Thoracic aorta (tissue), 2 donors: ENCODE measurements at regions not wholly inside any gene's neighbourhood (a gene's known extent, or its start where the extent isn't known, plus 50 kb on each side); places are given as distances from the start of the nearest gene placed in this dataset.

Source experiments
- ATAC-seq: fragments of 150-250 bp; one replicate; pipeline ENCODE4 v1.8.0; 2017; ENCODE audit warnings: low read depth; ENCODE audit not compliant: insufficient number of reproducible peaks, low FRiP score
- DNase-seq: peaks from one replicate; pipeline ENCODE4 v3.0.0-alpha.2; 2020; ENCODE audit warnings: low spot score
- H3K27ac ChIP-seq, 2 donors: fragments of 200-600 bp; sonication (generic); 1 replicate in 1 of 2; 2 replicates in 1 of 2; pipeline ENCODE4 v1.5.1; 2016; ENCODE audit warnings: mild to moderate bottlenecking in 2 of 2, moderate library complexity in 2 of 2
- H3K27me3 ChIP-seq: fragments of 200-600 bp; sonication (generic); replicated peaks from 2 replicates; pipeline ENCODE4 v1.6.0; 2016; ENCODE audit warnings: mild to moderate bottlenecking; ENCODE audit not compliant: insufficient read depth
- H3K36me3 ChIP-seq: fragments of 200-600 bp; sonication (generic); one replicate; pipeline ENCODE4 v1.5.1; 2016
- H3K4me1 ChIP-seq, 2 donors: fragments of 200-600 bp; sonication (generic); 1 replicate in 1 of 2; 2 replicates in 1 of 2; pipeline versions ENCODE4 v1.5.1 to v1.6.0; 2016; ENCODE audit warnings: low read depth in 2 of 2, mild to moderate bottlenecking in 1 of 2; ENCODE audit not compliant: control insufficient read depth in 1 of 2
- H3K4me3 ChIP-seq: fragments of 200-600 bp; sonication (generic); 2 replicates; pipeline ENCODE4 v1.5.1; 2016; ENCODE audit warnings: mild to moderate bottlenecking
- H3K9me3 ChIP-seq: fragments of 200-600 bp; sonication (generic); 2 replicates; pipeline ENCODE4 v1.5.1; 2016
- CTCF ChIP-seq: fragments of 200-600 bp; sonication (generic); IDR thresholded peaks from one replicate; pipeline ENCODE4 v1.5.1; 2019; ENCODE audit warnings: antibody characterized with exemption

- no peak for ATAC-seq
- Histone ChIP-seq H3K4me1 (no peaks in the 10 kb centered on the region), H3K36me3 (no peaks in the 10 kb centered on the region), H3K27ac (no peak overlapping the region), H3K4me3 (no peak overlapping the region), H3K27me3 (no peaks in the 10 kb centered on the region), H3K9me3 (no peaks in the 10 kb centered on the region)
- TF ChIP-seq CTCF = no peak
- no peak for DNase-seq
These were observed 60.8 kb downstream of the GCNT4 start for GRCh38 chr5:74991522-74991921.

DNA sequence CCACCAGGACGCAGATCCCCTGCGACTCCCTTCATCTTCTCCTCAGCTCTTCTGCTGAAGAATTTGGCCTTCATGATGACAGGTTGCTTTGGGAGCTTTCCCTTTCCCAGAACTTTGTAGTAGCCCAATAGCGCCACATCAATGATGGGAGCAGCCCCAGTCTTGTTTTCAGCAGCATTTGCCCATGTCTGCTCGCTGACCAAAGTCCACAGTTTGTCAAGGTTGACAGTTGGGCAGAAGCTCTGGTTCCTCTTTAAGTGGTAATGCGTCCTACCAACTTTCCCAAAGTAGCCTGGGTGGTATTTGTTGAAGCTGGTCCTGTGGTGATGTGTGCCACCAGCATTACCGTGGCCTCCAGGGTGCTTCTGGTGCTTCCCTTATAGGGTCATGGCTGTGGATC, 62.2 kb downstream of the GCNT4 start:
- ATAC-seq (no peak), DNase-seq (no peak)
- Histone ChIP-seq H3K4me1 (no peaks in the 10 kb centered on the region), H3K27ac (no peak overlapping the region), H3K36me3 (no peaks in the 10 kb centered on the region), H3K9me3 (no peaks in the 10 kb centered on the region), H3K4me3 (no peak overlapping the region), H3K27me3 (no peaks in the 10 kb centered on the region)
- no peak for TF ChIP-seq CTCF

- no peak for DNase-seq
- H3K4me1 ChIP-seq = no peaks in the 10 kb centered on the region
- H3K4me3 ChIP-seq = no peak overlapping the region
- H3K36me3 ChIP-seq = no peaks in the 10 kb centered on the region
- no peak for ATAC-seq
- H3K27ac ChIP-seq = no peak overlapping the region
- no peaks in the 10 kb centered on the region for H3K27me3 ChIP-seq
- TF ChIP-seq CTCF = no peak
- H3K9me3 ChIP-seq = no peaks in the 10 kb centered on the region
These were observed 63.9 kb downstream of the GCNT4 start for GRCh38 chr5:74988273-74988983.

DNA sequence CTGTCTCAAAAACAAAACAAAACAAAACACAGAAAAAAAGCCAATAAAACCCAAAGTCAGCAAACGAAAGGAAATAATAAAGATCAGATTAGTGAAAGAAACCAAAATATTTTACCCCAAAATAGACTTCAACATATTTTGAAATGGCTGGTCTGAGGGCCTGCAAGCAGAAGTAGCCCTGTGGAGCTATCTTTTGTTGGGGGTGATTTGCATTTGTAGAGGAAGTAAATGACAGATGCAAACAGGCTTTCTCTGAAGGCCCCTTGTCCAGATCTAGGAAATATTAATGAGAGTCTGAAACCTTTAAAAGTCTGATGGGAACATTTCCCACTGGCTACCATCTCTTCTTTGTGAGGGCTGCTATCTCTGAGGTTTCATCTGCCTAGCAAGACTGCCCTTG, 74.0 kb downstream of the GCNT4 start:
- DNase-seq = no peak
- no peak for TF ChIP-seq CTCF
- no peak overlapping the region for H3K4me3 ChIP-seq
- no peaks in the 10 kb centered on the region for H3K4me1 ChIP-seq
- ATAC-seq = no peak
- H3K27ac ChIP-seq = no peak overlapping the region
- no peaks in the 10 kb centered on the region for H3K27me3 ChIP-seq
- no peaks in the 10 kb centered on the region for H3K9me3 ChIP-seq
- H3K36me3 ChIP-seq = no peaks in the 10 kb centered on the region

DNA sequence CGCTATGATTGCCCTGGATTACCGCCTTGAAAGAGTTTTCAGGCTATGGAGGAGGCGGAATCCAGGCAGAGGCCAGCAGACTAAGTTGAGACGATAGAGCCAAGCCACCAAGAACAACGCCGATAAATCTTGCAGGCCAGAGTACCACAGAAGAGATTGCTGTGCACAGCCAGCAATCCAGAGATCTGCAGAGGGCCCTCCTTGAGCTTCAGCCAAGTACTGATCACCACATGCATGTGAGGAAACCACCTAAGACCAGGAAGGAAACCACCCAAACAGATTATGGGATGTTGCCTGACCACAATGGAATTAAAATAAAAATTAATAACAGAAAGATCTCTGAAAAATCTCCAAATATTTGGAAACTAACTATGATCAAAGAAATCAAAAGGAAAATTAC, 74.9 kb downstream of the GCNT4 start:
- ATAC-seq (no peak), DNase-seq (no peak)
- H3K27me3 ChIP-seq = no peaks in the 10 kb centered on the region
- H3K4me1 ChIP-seq = no peaks in the 10 kb centered on the region
- no peak overlapping the region for H3K27ac ChIP-seq
- TF ChIP-seq CTCF = no peak
- no peaks in the 10 kb centered on the region for H3K36me3 ChIP-seq
- H3K9me3 ChIP-seq = no peaks in the 10 kb centered on the region
- H3K4me3 ChIP-seq = no peak overlapping the region
